Fibroblast of peridontal ligament (primary cell): ENCODE measurements at regions not wholly inside any gene's neighbourhood (a gene's known extent, or its start where the extent isn't known, plus 50 kb on each side); places are given as distances from the start of the nearest gene placed in this dataset.
"Not testable (repeated sequence)": the region's sequence is repeated elsewhere in the genome, so short reads cannot be mapped to it uniquely, and the experiment has no call there.

Experiments used
- DNase-seq: peaks from one replicate; pipeline ENCODE4 v3.0.0-alpha.2; 2010; ENCODE audit errors: extremely low read depth

DNA sequence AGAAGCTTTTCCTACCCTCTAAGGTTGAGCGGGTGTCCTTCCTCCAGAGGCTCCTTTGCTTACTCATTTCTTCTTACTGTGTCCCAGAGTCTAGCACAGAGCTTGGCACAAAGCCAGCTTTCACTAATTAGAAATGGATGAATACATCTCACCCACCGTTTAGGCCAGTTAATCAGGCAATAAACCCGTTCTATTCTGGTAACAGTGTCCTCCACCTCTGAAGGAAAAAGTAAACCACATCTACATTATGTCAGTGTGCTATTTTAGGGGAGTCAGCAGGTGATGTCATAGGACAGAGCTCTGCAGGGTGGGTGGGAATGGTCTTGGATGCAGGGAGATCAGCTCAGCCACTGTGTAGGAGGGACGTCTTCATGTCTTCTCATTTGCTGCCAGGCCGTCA, 109.2 kb downstream of the OSTF1 start:
- DNase-seq: peak; percentile 8

DNA sequence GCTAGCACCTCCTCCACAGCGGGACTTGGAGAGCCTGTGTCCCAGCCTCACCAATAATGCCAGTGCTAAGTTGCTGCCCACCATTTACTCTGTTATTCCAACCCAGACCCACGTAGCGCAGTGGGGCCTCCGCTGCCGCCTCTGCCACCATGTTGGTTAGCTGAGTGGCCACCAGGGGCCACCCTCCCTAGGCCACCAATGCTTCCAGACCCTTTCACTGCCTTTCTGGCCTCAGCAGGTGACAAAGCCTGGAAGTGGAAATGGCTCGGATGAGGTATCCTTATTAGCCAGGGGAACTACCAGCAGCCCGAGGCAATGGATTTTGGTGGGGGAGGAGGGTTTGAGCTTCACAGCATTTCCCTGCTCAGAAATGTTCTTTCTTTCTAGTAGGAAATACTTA, 110.1 kb downstream of the OSTF1 start:
- DNase-seq: no peak

DNA sequence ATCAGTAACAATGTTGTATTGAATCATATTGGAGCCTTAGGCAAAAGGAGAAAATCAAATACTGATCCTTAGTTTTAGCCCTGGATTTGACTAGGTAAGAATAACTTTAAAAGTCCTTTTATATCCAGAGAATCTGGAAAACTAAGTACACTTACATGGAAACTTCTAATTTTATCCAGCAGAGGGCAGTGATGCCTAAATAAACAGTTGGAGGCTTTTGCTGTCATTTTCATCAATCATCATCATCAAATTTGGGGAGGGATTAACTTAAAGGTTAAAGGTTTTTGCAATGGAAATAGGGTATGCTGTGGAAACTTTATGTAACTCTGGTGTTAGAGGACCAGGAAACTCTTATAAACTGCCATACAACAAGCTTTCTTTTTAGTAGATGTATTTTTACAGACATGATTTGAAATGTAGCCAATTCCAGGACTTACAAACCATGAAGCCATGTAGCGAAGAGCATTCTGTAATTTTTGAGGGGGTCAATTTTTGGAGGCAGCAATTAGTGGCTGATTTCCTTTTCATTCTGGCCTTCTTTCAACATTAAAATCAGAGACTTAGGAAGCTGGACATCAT, 112.7 kb downstream of the OSTF1 start:
- DNase-seq: peak; percentile 69

DNA sequence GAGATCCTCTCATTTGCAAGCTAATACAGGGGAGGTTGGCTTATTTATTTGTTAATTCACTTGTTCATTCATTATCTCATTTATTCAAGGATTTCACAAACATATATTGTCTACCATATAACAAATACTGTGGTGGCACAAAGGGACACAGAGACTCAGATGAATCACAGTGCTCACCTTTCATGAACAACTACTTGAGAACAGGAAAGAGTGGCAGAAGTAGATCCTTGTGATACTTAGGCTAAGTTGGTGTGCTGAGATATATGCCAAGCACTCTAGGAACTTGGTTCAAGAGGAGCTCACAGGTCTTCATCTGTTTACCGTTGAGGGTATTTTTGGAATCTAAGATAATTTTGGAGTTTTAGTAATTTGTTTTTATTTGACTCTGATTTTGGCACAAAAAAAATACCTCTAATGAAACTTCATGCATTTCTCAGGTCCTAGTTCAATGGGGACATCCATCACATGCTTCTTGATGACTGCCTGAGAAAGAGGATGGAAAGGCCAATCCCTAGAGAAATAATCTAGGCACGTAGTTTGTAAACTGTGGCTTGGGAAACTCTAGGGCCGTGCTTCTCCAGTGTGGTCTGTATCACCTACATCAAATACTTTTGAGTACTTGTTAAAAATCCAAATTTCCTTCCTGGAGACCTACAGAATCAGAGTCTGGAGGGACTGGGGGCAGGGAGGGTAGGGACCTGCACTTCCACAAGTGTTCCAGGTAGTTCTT, 113.3 kb downstream of the OSTF1 start:
- no peak for DNase-seq

DNA sequence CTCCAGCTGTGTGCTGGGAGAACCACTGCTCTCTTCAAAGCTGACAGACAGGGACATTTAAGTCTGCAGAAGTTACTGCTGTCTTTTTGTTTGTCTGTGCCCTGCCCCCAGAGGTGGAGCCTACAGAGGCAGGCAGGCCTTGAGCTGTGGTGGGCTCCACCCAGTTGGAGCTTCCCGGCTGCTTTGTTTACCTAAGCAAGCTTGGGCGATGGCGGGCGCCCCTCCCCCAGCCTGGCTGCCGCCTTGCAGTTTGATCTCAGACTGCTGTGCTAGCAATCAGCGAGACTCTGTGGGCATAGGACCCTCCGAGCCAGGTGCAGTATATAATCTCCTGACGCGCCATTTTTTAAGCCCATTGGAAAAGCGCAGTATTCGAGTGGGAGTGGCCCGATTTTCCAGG, 119.7 kb downstream of the OSTF1 start:
- not testable (repeated sequence) for DNase-seq

DNA sequence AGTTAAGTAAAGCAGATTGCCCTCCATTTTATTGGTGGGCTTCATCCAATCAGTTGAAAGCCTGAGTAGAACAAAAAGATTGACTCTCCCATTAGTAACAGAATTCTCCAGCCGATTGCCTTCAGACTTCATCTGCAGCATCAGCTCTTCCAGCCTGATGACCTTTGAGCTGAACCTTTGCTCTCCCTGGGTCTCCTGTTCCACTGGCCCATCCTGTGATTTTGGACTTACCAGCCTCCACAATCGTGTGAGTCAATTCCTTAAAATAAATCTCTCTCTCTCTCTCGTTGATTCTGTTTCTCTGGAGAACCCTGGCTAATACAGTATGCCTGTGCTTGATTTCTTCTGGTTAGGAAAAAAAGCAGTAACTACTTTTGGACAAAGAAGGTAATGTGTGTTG, 121.9 kb downstream of the OSTF1 start:
- no peak for DNase-seq

DNA sequence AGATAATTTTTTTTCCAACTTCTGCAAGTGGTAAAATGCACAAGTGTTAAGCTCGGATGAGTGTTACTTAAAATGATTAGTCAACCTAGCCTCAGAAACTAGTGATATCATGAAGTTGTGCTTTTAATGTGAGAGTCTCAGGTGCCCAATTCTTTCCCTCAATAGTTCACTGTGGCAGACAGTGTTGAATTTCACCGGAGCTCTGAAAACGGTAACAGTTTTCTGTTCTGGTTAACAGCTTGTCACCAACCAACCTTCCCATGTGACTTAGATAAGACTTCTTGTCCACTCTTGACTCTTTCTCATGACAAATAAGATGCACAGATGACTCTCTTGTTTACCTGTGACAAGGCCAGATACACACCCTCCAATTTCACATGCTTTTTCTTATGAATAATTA, 125.5 kb downstream of the OSTF1 start:
- no peak for DNase-seq

DNA sequence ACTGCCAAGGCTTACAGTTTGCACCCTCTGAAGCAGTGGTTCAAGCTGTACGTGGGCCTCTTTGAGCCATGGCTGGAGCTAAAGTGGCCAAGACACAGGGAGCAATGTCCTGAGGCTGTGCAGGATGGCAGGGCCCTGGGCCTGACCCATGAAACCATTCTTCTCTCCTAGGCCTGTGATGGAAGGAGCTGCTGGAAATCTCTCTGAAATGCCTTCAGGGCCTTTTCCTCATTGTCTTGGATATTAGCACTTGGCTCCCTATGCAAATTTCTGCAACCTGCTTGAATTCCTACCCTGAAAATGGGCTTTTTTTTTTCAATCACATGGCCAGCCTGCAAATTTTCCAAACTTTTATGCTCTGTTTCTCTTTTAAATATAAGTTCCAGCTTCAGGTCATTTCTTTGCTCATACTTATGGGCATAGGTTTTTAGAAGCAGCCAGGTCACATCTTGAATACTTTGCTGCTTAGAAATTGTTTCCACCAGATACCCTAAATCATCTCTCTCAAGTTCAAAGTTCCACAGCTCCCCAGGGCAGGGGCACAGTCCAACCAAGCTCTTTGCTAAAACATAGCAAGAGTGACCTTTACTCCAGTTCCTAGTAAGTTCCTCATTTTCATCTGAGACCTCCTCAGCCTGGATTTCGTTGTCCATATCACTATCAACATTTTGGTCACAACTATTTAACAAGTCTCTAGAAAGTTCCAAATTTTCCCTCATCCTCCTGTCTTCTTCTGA, 138.3 kb downstream of the OSTF1 start:
- DNase-seq: no peak

DNA sequence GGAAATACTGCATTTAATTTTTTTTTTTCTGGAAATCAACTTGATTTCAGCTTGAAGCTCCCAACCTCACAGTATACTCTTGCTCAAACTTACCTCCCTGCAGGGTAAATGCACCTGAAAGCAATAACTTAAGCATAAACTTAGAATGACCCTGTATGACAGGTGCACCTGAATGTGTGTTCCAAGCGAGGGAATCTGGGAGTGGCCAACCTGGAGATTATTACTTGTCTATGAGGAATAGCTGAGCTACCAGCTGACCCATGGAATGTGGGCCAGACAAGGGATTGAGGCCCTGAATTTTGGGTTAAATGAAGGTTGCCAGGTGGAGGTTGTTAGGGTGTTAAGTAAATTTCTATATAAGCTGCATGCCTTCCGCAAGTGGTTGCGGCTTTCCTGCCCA, 140.6 kb downstream of the OSTF1 start:
- DNase-seq: no peak

DNA sequence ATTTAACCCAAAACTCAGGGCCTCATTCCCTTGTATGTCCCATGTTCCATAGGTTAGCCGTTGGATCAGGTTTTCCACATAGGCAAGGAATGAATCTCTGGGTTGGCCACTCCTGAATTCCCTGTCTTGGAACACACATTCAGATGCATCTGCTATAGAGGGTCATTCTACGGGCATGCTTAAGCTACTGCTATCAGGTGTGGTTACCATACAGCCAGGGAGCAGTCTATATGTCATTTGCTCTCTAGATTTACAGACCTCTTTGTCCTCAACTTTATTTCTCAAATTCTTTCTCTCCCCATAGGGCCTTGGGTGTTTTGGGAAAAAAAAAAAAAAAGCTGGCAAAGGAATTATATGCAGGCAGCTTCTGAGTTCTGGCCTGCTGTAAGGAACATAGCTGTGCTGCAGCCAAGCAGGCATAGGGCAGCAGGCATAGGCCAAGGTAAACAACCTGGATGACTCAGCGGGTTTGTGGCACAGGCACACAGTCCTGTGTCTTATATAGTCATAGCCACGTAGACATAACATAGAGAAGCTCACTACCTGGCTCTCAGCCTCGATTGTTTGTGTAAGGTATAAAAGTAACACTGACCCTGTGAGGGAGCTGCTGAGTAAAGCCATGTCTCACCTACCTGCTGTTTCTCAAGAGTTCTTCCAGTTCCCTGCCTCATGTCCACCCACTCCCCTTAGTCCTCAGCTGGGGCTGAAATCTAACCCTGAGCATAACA, 141.5 kb downstream of the OSTF1 start:
- no peak for DNase-seq

DNA sequence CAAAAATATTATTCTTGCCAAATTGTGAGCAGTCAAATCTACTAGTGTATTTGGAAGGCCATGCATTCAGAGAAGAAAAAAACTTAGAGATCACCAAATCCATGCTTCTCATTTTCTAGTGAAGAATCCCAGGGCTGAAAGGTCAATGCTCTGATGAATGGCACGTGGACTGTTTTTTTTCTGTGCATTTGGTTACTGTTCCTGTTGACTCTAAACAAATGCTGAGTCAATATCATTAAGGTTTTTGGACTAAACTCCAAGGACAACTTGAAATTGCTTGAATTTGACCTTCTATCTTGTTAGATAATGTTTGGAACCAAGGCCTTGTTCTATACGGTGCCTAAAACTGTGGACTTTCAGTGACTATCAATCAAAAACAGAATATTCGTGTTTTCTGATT, 142.2 kb downstream of the OSTF1 start:
- no peak for DNase-seq

DNA sequence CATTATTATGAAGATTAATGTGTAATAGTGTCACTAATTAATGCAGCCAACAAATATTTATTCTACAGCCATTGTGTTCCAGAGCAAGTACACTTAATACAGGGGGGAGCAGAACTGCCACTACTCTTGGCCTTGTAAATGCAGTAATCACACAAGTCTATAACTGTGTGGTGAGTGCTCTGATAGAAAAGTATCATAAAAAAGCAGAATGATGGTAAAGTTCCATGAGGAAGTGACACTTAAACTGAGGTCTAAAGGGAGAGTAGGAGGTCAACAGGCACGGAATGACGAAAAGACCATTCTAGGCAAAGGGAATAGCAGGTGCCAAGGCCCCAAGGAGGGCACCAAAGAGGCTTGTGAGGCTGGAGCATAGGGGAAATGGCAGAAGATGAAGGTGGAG, 142.9 kb downstream of the OSTF1 start:
- no peak for DNase-seq

DNA sequence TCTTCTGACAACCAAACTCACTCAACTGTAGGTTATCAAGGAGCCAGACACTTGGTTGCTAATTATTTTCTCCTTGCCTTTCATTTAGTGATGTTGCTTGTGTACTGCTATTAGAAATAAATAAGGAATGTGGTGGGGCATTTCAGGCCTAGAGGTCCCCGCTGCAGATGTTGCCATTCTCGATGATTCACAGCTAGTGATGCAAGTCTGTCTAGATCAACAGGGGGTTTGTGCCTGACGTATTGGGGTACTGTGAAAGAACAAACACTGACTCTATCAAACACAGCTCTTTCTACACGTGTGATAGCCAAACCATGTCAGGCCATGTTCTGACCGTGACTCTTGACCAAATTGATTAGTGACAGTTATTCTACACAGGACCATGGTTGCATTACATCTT, 144.7 kb downstream of the OSTF1 start:
- no peak for DNase-seq

DNA sequence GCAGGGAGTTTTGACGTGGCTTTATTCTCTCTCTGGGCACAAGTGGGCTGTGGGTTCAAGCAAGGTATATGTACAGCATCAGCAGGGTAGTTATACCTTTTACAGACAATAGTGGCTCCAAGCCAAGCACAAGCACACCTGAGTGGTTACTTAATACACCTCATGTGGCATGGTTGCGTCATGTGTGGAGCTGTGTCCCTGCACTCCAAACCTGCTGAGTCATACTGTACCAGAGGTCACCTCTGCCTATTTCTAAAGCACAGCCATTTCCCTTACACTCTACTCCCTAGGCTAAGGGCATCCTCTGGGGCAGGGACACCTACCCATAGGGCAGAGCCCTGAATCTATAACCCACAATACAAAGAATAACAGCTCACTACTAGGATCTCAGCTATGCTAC, 147.3 kb downstream of the OSTF1 start:
- no peak for DNase-seq

DNA sequence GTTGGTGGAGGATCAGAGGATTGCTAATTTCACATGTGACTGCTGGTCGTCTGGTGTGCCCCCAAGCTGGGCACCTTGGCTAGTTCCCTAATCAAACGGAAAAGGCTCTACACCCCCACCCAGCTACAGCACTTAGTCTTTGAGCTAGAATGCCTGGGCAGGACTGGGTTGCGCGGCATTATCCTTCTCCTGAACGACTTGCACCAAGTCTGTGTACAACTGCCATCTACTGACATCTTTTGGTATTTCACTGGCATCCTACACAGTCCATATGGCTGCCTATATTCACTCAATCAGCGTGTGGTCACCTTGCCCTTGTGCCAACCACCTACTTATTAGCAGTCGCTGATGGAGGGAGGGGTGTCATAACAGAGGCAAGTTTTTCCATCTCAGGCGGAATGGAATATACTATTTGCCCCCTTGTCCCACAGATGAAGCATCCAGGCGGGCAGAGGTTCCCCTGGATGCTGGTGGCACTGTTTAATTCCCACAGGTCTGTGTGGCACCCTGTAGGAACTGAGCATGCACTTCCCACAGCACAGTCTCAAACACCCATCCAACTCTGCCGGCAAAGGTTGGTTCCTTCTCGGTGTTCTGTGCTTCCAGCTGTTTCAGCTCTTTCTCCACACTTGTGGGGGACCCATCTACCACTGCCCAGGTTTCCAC, 150.1 kb downstream of the OSTF1 start:
- peak; percentile 72 for DNase-seq

DNA sequence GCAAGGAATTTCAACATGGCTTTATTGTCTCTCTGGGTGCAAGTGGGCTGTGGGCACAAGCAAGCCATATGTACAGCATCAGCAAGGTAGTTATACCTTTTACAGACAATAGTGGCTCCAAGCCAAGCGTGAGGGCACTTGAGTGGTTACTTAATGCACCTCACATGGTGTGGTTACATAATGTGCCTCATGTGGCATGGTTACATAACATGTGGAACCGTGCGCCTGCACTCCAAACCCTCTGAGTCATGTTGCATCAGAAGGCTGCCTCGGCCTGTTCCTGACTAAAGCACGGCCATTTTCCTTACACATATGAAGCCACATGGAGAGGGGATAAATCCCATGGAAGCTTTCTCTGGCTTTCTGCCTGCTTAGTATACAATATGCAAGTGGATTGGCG, 150.9 kb downstream of the OSTF1 start:
- DNase-seq: peak; percentile 43

DNA sequence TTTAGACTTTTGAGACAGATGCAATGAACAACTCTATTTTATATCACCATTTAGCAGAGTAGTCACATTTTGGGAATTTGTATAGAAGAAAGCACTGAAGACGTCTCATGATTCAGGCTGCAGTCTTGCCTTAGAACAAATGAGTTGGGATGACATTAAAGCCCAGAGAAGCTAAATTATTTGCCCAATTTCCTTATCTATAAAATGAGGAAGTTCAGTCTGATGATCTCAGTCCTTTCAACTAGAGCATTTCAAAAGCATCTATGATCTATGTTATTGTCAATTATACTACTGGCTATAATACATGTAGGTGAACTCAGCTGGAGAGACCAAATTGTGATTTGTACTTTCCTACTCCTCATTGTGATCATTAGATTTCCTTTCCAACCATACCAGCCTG, 154.1 kb downstream of the OSTF1 start:
- no peak for DNase-seq

DNA sequence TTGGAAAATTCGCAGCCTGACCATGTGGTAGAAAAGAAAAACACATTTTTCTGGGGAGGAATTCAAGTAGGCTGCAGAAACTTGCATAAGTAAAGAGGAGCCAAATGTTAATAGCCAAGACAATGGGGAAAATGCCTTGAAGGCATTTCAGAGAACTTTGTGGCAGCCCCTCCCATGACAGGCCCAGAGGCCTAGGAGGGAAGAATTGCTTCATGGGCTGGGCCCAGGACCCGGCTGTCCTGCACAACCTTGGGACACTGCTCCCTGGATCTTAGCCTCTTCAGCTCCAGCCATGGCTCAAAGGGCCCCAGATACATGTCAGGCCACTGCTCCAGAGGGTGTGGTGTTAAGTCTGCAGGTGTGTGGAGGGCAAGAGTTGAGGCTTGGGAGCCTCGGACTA, 158.6 kb downstream of the OSTF1 start:
- DNase-seq: no peak

DNA sequence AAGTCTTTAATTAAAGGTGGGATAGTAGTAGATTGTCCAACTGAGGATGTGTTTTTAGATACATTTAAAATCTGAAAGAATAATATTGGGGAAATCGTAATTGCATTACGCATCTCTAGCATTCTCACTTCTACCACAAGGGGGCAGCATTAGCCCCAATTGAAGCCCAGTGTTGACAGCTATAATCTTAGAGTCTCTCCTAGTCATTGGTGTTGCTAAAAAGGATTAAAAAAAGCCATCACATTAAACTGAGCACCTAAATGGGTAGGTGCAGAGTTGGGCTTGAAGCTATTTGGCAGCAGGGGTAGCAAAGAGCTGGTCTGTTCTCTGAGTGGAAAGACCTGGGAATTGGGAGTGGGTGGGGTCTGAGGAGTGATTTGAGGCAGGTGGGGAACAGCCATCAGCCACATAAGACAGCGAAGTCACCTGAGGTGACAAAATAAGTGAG, 177.2 kb downstream of the OSTF1 start:
- peak; percentile 59 for DNase-seq

DNA sequence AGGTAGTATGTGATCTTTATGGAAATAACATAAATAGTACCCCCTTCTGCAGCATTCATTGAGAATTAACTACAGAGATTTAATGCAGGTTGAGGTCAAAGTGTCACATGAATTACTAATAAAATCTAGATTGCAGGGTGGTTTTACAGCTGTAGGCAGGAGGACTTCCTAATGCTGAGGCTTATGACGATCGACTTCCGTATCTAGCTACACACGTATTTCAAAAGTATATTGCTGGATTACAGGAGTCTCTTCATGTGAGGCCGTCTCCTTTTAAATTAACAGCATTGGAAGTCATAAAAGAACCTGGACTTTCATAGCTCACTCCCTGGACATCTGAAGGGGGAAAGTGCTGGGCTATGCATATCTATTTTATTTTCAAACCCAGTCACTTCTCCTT, 180.9 kb downstream of the OSTF1 start:
- DNase-seq: no peak

DNA sequence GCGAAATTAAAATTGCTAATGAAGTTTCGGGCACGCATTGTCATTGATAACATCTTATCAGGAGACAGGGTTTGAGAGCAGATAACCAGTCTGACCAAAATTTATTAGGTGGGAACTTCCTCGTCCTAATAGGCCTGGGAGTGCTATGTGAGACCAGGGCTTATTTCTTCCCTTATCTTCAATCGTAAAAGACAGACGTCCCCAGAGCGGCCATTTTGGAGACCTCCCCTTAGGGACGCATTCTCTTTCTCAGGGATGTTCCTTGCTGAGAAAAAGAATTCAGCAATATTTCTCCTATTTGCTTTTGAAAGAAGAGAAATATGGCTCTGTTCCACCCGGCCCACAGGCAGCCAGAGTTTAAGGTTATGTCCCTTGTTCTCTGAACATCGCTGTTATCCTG, 184.7 kb downstream of the OSTF1 start:
- DNase-seq: not testable (repeated sequence)

DNA sequence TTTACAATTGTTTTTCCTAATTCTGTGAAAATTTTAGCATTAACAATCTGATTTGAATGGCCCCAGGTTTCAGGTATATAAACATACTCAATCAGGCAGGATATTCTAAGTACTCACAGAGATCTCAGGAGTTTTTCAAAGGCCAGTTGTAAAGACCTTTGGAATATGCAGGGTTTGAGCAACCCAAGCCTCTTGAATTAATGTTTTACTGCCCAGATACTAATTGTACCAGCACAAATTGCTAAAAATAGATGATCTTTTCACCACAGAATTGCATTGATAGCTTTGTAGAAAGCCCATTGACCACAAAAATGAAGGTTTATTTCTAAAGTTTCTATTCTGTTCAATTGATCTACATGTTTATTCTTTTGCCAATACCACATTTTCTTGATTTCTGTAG, 186.5 kb downstream of the OSTF1 start:
- DNase-seq: no peak
